MM.1S (cell line): ENCODE measurements at regions not wholly inside any gene's neighbourhood (a gene's known extent, or its start where the extent isn't known, plus 50 kb on each side); places are given as distances from the start of the nearest gene placed in this dataset.

Experiments
- EZH2 ChIP-seq: fragments of 300-600 bp; sonication (generic); optimal IDR thresholded peaks from 2 replicates; pipeline ENCODE3; 2017; ENCODE audit warnings: low read depth, mild to moderate bottlenecking, antibody characterized with exemption, low read length, mixed read lengths
- EZH2phosphoT487 ChIP-seq: fragments of 300-600 bp; sonication (generic); IDR thresholded peaks from 2 replicates; pipeline ENCODE4 v1.6.1; 2018; ENCODE audit warnings: antibody characterized with exemption, low read length
- TF ChIP-seq, protein P1 (sequence below): fragments of 300-600 bp; sonication (generic); IDR thresholded peaks from 2 replicates; pipeline ENCODE4 v1.5.1; 2016; ENCODE audit warnings: antibody characterized with exemption, low read length, mixed read lengths

DNA sequence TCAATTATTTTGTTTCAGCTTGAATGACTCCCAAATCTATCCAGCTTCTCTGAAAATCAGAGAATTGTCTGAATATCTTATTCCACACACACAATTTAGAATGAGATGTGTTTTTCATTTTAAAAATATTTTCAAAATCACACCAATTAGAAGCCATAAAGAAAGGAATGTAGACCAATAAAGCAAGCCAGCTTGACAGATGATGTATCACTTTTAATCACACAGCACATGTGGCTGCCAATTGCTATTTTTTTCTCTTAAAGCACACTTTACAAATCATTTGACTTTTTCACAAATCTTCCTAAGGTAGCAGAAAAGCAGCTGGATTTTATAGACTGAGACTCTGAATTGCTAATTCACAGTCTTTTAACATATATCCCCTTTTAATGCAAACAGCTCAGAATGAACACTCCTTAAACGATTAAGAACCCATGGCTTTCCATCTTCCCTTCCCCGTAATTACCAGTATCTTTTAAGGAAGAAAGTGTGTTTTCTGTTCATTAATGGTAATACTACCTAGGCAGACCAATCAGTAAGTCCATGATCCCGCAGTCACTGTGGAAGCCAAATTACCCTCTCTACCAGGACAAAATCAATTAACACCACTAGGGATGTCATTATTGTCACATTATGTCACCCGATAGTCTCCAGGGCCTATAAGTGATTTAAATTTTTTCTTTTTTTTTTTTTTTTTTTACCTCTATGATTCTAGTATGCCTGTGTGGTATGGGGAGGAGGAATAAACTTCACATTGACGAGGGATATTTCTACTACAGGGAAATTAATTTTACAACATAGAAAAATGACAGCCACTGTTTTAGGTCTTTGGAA lies 250.0 kb upstream of the VEPH1 start:
- TF ChIP-seq, protein P1, sequence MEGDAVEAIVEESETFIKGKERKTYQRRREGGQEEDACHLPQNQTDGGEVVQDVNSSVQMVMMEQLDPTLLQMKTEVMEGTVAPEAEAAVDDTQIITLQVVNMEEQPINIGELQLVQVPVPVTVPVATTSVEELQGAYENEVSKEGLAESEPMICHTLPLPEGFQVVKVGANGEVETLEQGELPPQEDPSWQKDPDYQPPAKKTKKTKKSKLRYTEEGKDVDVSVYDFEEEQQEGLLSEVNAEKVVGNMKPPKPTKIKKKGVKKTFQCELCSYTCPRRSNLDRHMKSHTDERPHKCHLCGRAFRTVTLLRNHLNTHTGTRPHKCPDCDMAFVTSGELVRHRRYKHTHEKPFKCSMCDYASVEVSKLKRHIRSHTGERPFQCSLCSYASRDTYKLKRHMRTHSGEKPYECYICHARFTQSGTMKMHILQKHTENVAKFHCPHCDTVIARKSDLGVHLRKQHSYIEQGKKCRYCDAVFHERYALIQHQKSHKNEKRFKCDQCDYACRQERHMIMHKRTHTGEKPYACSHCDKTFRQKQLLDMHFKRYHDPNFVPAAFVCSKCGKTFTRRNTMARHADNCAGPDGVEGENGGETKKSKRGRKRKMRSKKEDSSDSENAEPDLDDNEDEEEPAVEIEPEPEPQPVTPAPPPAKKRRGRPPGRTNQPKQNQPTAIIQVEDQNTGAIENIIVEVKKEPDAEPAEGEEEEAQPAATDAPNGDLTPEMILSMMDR: no peak
- TF ChIP-seq EZH2 (no peak), EZH2phosphoT487 (no peak)
